HG02798 (cell line): ENCODE measurements at regions not wholly inside any gene's neighbourhood (a gene's known extent, or its start where the extent isn't known, plus 50 kb on each side); places are given as distances from the start of the nearest gene placed in this dataset.

Experiments
- ATAC-seq: cut with Tn5 transposase; IDR thresholded peaks from one replicate; pipeline ENCODE4 v1.9.1; 2021; ENCODE audit warnings: mild to moderate bottlenecking; ENCODE audit not compliant: unreplicated experiment, poor library complexity

GRCh38 chr4:123495530-123495929, 98.9 kb downstream of the SPRY1 start:
- no peak for ATAC-seq

- no peak for ATAC-seq
Observed at GRCh38 chr4:123496421-123496820, 99.8 kb downstream of the SPRY1 start.

GRCh38 chr4:123497340-123497739, 100.7 kb downstream of the SPRY1 start:
- ATAC-seq, result no peak

GRCh38 chr4:123501733-123502132, 105.1 kb downstream of the SPRY1 start:
- ATAC-seq, result no peak

GRCh38 chr4:123503698-123504363, 107.2 kb downstream of the SPRY1 start:
- no peak for ATAC-seq

GRCh38 chr4:123505095-123506010, 108.8 kb downstream of the SPRY1 start:
- peak; percentile 63 for ATAC-seq

GRCh38 chr4:123506011-123506695, 109.6 kb downstream of the SPRY1 start:
- ATAC-seq, result no peak

- no peak for ATAC-seq
Observed at GRCh38 chr4:123507376-123507775, 110.8 kb downstream of the SPRY1 start.

- ATAC-seq, result no peak
Observed at GRCh38 chr4:123510221-123510620, 113.6 kb downstream of the SPRY1 start.

- ATAC-seq, result no peak
Observed at GRCh38 chr4:123510659-123511058, 114.1 kb downstream of the SPRY1 start.

- ATAC-seq, result no peak
Observed at GRCh38 chr4:123516576-123516975, 120.0 kb downstream of the SPRY1 start.

- ATAC-seq, result no peak
Observed at GRCh38 chr4:123517176-123517575, 120.6 kb downstream of the SPRY1 start.

- no peak for ATAC-seq
Observed at GRCh38 chr4:123517971-123518370, 121.4 kb downstream of the SPRY1 start.

GRCh38 chr4:123520325-123520724, 123.7 kb downstream of the SPRY1 start:
- ATAC-seq, result peak; percentile 50

GRCh38 chr4:123522081-123522480, 125.5 kb downstream of the SPRY1 start:
- ATAC-seq, result no peak

- no peak for ATAC-seq
Observed at GRCh38 chr4:123522646-123523045, 126.1 kb downstream of the SPRY1 start.

GRCh38 chr4:123524958-123525628, 128.5 kb downstream of the SPRY1 start:
- no peak for ATAC-seq

- no peak for ATAC-seq
Observed at GRCh38 chr4:123526511-123526910, 129.9 kb downstream of the SPRY1 start.

GRCh38 chr4:123528501-123529277, 132.1 kb downstream of the SPRY1 start:
- ATAC-seq, result no peak

GRCh38 chr4:123529278-123529568, 132.6 kb downstream of the SPRY1 start:
- ATAC-seq, result no peak
